ENCODE measurements at regions not wholly inside any gene's neighbourhood (a gene's known extent, or its start where the extent isn't known, plus 50 kb on each side); places are given as distances from the start of the nearest gene placed in this dataset.

GRCh38 chr3:65146179-65146578 lies 458.4 kb upstream of the ADAMTS9 start (continued):
- no peak for TF ChIP-seq ETS1 (IDR thresholded peaks at IDR 0.05)

DNA sequence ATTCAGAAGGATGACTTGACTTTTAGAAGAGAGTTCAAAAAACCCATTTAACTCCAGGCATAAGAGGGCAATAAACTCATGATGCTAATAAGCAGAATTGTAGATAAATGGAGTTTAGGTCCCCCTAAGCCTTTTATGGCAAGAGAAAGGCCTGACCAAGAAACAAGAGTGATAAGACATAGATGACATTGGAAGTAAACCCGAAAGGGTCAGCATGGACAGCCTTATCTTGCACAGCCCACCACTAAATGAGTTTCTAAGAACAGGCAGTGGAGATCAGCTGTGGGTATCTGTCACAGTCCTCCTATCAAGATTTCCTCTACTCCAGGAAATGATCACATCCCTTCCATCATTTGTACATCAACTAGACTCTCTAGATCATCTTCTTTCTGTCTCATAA lies 457.9 kb upstream of the ADAMTS9 start:
- Histone ChIP-seq H3K27me3 (ENCODE audit: insufficient read depth) (no peaks in the 10 kb centered on the region), H2AFZ (no peak overlapping the region), H3K36me3 (ENCODE audit: insufficient read depth) (no peaks in the 10 kb centered on the region), H3K9me2 (ENCODE audit: insufficient read depth) (peaks cover 9% of the 10 kb centered on the region), H3K4me1 (ENCODE audit: insufficient read depth) (peaks cover 35% of the 10 kb centered on the region), H3K79me2 (replicated peaks; ENCODE audit: insufficient read depth) (no peaks in the 10 kb centered on the region), H3F3A (replicated peaks; ENCODE audit: low read depth) (no peaks in the 10 kb centered on the region), H3K27ac (ENCODE audit: low read depth) (peak overlapping the region; percentile 63), H3K4me3 (no peak overlapping the region), H4K20me1 (replicated peaks; ENCODE audit: insufficient read depth) (no peaks in the 10 kb centered on the region), H3K4me2 (peak overlapping the region; percentile 16)
- Mint-ChIP-seq H3K4me3 (no peak overlapping the region), H3K27ac (peak overlapping the region; percentile 79; the same call in 1 of the 2 replicates), H3K4me1 (peaks cover 39% of the 10 kb centered on the region), H3K27me3 (ENCODE audit: insufficient read depth, low read depth, poor library complexity) (peaks cover 4% of the 10 kb centered on the region), H3K9me3 (no peaks in the 10 kb centered on the region; the same call in 2 of the 3 replicates), H3K36me3 (ENCODE audit: low read depth) (peaks cover 3% of the 10 kb centered on the region; the same call in 1 of the 3 replicates)
- ATAC-seq (no peak), DNase-seq (ENCODE audit: low spot score) (no peak)
- TF ChIP-seq, protein P1, sequence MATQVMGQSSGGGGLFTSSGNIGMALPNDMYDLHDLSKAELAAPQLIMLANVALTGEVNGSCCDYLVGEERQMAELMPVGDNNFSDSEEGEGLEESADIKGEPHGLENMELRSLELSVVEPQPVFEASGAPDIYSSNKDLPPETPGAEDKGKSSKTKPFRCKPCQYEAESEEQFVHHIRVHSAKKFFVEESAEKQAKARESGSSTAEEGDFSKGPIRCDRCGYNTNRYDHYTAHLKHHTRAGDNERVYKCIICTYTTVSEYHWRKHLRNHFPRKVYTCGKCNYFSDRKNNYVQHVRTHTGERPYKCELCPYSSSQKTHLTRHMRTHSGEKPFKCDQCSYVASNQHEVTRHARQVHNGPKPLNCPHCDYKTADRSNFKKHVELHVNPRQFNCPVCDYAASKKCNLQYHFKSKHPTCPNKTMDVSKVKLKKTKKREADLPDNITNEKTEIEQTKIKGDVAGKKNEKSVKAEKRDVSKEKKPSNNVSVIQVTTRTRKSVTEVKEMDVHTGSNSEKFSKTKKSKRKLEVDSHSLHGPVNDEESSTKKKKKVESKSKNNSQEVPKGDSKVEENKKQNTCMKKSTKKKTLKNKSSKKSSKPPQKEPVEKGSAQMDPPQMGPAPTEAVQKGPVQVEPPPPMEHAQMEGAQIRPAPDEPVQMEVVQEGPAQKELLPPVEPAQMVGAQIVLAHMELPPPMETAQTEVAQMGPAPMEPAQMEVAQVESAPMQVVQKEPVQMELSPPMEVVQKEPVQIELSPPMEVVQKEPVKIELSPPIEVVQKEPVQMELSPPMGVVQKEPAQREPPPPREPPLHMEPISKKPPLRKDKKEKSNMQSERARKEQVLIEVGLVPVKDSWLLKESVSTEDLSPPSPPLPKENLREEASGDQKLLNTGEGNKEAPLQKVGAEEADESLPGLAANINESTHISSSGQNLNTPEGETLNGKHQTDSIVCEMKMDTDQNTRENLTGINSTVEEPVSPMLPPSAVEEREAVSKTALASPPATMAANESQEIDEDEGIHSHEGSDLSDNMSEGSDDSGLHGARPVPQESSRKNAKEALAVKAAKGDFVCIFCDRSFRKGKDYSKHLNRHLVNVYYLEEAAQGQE (IDR thresholded peaks at IDR 0.05; ENCODE audit: unreplicated experiment), result no peak
- TF ChIP-seq EZH2phosphoT487 (IDR thresholded peaks at IDR 0.05; ENCODE audit: unreplicated experiment) (no peak), CREB1 (CRISPR knock-in tag; IDR thresholded peaks at IDR 0.05; ENCODE audit: low read depth) (no peak), ZNF114 (CRISPR knock-in tag; IDR thresholded peaks at IDR 0.05) (no peak), ETS1 (IDR thresholded peaks at IDR 0.05) (no peak), EZH2 (IDR thresholded peaks at IDR 0.05; ENCODE audit: low read depth, unreplicated experiment) (no peak), JUNB (IDR thresholded peaks at IDR 0.05; ENCODE audit: unreplicated experiment) (no peak), STAT1 (IDR thresholded peaks at IDR 0.05; ENCODE audit: unreplicated experiment) (no peak), ZNF331 (CRISPR knock-in tag; IDR thresholded peaks at IDR 0.05; ENCODE audit: low read depth) (no peak), POLR2AphosphoS5 (IDR thresholded peaks at IDR 0.05; ENCODE audit: low read depth) (no peak), NANOG (IDR thresholded peaks at IDR 0.05; ENCODE audit: borderline replicate concordance) (no peak)
- TF ChIP-seq, protein P2, sequence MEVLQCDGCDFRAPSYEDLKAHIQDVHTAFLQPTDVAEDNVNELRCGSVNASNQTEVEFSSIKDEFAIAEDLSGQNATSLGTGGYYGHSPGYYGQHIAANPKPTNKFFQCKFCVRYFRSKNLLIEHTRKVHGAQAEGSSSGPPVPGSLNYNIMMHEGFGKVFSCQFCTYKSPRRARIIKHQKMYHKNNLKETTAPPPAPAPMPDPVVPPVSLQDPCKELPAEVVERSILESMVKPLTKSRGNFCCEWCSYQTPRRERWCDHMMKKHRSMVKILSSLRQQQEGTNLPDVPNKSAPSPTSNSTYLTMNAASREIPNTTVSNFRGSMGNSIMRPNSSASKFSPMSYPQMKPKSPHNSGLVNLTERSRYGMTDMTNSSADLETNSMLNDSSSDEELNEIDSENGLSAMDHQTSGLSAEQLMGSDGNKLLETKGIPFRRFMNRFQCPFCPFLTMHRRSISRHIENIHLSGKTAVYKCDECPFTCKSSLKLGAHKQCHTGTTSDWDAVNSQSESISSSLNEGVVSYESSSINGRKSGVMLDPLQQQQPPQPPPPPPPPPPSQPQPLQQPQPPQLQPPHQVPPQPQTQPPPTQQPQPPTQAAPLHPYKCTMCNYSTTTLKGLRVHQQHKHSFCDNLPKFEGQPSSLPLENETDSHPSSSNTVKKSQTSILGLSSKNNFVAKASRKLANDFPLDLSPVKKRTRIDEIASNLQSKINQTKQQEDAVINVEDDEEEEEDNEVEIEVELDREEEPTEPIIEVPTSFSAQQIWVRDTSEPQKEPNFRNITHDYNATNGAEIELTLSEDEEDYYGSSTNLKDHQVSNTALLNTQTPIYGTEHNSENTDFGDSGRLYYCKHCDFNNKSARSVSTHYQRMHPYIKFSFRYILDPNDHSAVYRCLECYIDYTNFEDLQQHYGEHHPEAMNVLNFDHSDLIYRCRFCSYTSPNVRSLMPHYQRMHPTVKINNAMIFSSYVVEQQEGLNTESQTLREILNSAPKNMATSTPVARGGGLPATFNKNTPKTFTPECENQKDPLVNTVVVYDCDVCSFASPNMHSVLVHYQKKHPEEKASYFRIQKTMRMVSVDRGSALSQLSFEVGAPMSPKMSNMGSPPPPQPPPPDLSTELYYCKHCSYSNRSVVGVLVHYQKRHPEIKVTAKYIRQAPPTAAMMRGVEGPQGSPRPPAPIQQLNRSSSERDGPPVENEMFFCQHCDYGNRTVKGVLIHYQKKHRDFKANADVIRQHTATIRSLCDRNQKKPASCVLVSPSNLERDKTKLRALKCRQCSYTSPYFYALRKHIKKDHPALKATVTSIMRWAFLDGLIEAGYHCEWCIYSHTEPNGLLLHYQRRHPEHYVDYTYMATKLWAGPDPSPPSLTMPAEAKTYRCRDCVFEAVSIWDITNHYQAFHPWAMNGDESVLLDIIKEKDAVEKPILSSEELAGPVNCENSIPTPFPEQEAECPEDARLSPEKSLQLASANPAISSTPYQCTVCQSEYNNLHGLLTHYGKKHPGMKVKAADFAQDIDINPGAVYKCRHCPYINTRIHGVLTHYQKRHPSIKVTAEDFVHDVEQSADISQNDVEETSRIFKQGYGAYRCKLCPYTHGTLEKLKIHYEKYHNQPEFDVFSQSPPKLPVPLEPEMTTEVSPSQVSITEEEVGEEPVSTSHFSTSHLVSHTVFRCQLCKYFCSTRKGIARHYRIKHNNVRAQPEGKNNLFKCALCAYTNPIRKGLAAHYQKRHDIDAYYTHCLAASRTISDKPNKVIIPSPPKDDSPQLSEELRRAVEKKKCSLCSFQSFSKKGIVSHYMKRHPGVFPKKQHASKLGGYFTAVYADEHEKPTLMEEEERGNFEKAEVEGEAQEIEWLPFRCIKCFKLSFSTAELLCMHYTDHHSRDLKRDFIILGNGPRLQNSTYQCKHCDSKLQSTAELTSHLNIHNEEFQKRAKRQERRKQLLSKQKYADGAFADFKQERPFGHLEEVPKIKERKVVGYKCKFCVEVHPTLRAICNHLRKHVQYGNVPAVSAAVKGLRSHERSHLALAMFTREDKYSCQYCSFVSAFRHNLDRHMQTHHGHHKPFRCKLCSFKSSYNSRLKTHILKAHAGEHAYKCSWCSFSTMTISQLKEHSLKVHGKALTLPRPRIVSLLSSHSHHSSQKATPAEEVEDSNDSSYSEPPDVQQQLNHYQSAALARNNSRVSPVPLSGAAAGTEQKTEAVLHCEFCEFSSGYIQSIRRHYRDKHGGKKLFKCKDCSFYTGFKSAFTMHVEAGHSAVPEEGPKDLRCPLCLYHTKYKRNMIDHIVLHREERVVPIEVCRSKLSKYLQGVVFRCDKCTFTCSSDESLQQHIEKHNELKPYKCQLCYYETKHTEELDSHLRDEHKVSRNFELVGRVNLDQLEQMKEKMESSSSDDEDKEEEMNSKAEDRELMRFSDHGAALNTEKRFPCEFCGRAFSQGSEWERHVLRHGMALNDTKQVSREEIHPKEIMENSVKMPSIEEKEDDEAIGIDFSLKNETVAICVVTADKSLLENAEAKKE (CRISPR knock-in tag; IDR thresholded peaks at IDR 0.05), result no peak
